ENCODE measurements at regions not wholly inside any gene's neighbourhood (a gene's known extent, or its start where the extent isn't known, plus 50 kb on each side); places are given as distances from the start of the nearest gene placed in this dataset.
A peak's percentile ranks its signal among the peaks of the same experiment; 100 is the strongest.

DNA sequence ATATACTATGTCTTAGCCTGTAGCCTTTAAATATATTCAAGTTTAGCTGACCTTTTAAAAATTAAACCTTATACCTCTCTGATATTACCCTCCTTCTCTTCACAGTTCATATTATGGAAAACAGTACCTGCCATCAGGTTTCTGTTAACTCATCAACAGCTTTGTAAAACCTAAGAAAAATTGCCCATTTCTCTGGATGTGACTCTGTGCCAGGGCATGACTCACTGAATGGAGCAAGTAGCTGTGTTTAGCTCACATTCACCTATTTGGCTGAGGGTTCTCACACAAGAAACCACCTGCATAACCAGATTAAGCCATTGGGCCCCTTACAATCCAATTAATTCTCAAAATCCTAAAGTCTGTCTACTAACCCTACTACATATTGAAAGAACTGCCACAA, 678.8 kb upstream of the MARCKS start:
- peaks cover 0 to 11% of the 10 kb centered on the region in 2 experiments; a peak in 3 of 4 replicates for H3K4me1 ChIP-seq (ENCODE audit: control insufficient read depth in 1 of 2, insufficient read depth in 2 of 2, low read depth in 1 of 2, low read length in 1 of 2)
- ChIA-PET POLR2A (no interaction called here), CTCF (interaction anchor here (0.7 kb wide), 1 partner anchor 12 kb away, joined by 3 read pairs; no protein-coding TSS in a partner anchor)
- TF ChIP-seq, protein P1, sequence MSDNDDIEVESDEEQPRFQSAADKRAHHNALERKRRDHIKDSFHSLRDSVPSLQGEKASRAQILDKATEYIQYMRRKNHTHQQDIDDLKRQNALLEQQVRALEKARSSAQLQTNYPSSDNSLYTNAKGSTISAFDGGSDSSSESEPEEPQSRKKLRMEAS (IDR thresholded peaks at IDR 0.05; ENCODE audit: low read depth) = no peak
- no peak for TF ChIP-seq TEAD4 (IDR thresholded peaks at IDR 0.05; ENCODE audit: borderline replicate concordance, insufficient read depth)
- TF ChIP-seq FOSL2 (IDR thresholded peaks at IDR 0.05; ENCODE audit: borderline replicate concordance, low read depth) = peak; percentile 58; the same call in 1 of the 2 replicates
- TF ChIP-seq, protein P2, sequence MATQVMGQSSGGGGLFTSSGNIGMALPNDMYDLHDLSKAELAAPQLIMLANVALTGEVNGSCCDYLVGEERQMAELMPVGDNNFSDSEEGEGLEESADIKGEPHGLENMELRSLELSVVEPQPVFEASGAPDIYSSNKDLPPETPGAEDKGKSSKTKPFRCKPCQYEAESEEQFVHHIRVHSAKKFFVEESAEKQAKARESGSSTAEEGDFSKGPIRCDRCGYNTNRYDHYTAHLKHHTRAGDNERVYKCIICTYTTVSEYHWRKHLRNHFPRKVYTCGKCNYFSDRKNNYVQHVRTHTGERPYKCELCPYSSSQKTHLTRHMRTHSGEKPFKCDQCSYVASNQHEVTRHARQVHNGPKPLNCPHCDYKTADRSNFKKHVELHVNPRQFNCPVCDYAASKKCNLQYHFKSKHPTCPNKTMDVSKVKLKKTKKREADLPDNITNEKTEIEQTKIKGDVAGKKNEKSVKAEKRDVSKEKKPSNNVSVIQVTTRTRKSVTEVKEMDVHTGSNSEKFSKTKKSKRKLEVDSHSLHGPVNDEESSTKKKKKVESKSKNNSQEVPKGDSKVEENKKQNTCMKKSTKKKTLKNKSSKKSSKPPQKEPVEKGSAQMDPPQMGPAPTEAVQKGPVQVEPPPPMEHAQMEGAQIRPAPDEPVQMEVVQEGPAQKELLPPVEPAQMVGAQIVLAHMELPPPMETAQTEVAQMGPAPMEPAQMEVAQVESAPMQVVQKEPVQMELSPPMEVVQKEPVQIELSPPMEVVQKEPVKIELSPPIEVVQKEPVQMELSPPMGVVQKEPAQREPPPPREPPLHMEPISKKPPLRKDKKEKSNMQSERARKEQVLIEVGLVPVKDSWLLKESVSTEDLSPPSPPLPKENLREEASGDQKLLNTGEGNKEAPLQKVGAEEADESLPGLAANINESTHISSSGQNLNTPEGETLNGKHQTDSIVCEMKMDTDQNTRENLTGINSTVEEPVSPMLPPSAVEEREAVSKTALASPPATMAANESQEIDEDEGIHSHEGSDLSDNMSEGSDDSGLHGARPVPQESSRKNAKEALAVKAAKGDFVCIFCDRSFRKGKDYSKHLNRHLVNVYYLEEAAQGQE (IDR thresholded peaks at IDR 0.05; ENCODE audit: low read depth, low read length) = no peak
- no peak for TF ChIP-seq FOXM1 (IDR thresholded peaks at IDR 0.05; ENCODE audit: low read depth)
- no peak for TF ChIP-seq MXI1 (IDR thresholded peaks at IDR 0.05; ENCODE audit: low read depth, low read length)
- no peak for TF ChIP-seq RXRA (IDR thresholded peaks at IDR 0.05; ENCODE audit: borderline replicate concordance, low read depth)
- TF ChIP-seq, protein P3, sequence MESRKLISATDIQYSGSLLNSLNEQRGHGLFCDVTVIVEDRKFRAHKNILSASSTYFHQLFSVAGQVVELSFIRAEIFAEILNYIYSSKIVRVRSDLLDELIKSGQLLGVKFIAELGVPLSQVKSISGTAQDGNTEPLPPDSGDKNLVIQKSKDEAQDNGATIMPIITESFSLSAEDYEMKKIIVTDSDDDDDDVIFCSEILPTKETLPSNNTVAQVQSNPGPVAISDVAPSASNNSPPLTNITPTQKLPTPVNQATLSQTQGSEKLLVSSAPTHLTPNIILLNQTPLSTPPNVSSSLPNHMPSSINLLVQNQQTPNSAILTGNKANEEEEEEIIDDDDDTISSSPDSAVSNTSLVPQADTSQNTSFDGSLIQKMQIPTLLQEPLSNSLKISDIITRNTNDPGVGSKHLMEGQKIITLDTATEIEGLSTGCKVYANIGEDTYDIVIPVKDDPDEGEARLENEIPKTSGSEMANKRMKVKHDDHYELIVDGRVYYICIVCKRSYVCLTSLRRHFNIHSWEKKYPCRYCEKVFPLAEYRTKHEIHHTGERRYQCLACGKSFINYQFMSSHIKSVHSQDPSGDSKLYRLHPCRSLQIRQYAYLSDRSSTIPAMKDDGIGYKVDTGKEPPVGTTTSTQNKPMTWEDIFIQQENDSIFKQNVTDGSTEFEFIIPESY (IDR thresholded peaks at IDR 0.05; ENCODE audit: borderline replicate concordance, low read depth) = no peak
- no peak for TF ChIP-seq POLR2AphosphoS5 (IDR thresholded peaks at IDR 0.05; ENCODE audit: low read depth, low read length)
- TF ChIP-seq MEF2A (IDR thresholded peaks at IDR 0.05; ENCODE audit: borderline replicate concordance, low read depth) = no peak
- peak; percentile 56 for TF ChIP-seq TCF12 (IDR thresholded peaks at IDR 0.05)
- no peak for TF ChIP-seq GABPA (IDR thresholded peaks at IDR 0.05; ENCODE audit: low read depth)
- TF ChIP-seq RAD21 (IDR thresholded peaks at IDR 0.05; ENCODE audit: low read length) = no peak
- no peak for TF ChIP-seq FOXJ3 (CRISPR knock-in tag; IDR thresholded peaks at IDR 0.05)
- peak; percentile 40; the same call in 1 of the 2 replicates for TF ChIP-seq JUND (IDR thresholded peaks at IDR 0.05)
- TF ChIP-seq, protein P4, sequence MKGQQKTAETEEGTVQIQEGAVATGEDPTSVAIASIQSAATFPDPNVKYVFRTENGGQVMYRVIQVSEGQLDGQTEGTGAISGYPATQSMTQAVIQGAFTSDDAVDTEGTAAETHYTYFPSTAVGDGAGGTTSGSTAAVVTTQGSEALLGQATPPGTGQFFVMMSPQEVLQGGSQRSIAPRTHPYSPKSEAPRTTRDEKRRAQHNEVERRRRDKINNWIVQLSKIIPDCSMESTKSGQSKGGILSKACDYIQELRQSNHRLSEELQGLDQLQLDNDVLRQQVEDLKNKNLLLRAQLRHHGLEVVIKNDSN (IDR thresholded peaks at IDR 0.05; ENCODE audit: borderline replicate concordance, low read depth) = no peak
- TF ChIP-seq YY1 (IDR thresholded peaks at IDR 0.05; ENCODE audit: low read depth) = no peak
- TF ChIP-seq NFIC (IDR thresholded peaks at IDR 0.05; ENCODE audit: borderline replicate concordance) = peak; percentile 72
- TF ChIP-seq TAF1 (IDR thresholded peaks at IDR 0.05; ENCODE audit: borderline replicate concordance, low read depth, low read length) = no peak
- TF ChIP-seq, protein P5, sequence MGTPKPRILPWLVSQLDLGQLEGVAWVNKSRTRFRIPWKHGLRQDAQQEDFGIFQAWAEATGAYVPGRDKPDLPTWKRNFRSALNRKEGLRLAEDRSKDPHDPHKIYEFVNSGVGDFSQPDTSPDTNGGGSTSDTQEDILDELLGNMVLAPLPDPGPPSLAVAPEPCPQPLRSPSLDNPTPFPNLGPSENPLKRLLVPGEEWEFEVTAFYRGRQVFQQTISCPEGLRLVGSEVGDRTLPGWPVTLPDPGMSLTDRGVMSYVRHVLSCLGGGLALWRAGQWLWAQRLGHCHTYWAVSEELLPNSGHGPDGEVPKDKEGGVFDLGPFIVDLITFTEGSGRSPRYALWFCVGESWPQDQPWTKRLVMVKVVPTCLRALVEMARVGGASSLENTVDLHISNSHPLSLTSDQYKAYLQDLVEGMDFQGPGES (IDR thresholded peaks at IDR 0.05; ENCODE audit: low read depth, low read length) = no peak
- TF ChIP-seq GATA2 (CRISPR knock-in tag; IDR thresholded peaks at IDR 0.05) = no peak
- TF ChIP-seq RCOR1 (IDR thresholded peaks at IDR 0.05; ENCODE audit: low read length) = no peak
- TF ChIP-seq EP300 (IDR thresholded peaks at IDR 0.05; ENCODE audit: borderline replicate concordance in 1 of 2, low read depth in 1 of 2, low read length in 1 of 2) = peak in 1 of 2 experiments; percentile 15; a peak in 1 of 4 replicates
- no peak for TF ChIP-seq SMC3 (IDR thresholded peaks at IDR 0.05; ENCODE audit: low read depth, low read length)
- TF ChIP-seq CHD2 (IDR thresholded peaks at IDR 0.05; ENCODE audit: low read length, partially characterized antibody) = no peak
- TF ChIP-seq, protein P6, sequence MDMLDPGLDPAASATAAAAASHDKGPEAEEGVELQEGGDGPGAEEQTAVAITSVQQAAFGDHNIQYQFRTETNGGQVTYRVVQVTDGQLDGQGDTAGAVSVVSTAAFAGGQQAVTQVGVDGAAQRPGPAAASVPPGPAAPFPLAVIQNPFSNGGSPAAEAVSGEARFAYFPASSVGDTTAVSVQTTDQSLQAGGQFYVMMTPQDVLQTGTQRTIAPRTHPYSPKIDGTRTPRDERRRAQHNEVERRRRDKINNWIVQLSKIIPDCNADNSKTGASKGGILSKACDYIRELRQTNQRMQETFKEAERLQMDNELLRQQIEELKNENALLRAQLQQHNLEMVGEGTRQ (IDR thresholded peaks at IDR 0.05; ENCODE audit: borderline replicate concordance, low read depth, low read length) = no peak
- TF ChIP-seq EZH2phosphoT487 (IDR thresholded peaks at IDR 0.05; ENCODE audit: borderline replicate concordance, low read depth) = no peak
- TF ChIP-seq RFX5 (IDR thresholded peaks at IDR 0.05; ENCODE audit: low read length) = no peak

More for the DNA sequence above, 678.8 kb upstream of the MARCKS start:
- Histone ChIP-seq H3K9me3 (no peaks in the 10 kb centered on the region), H3K9me2 (no peaks in the 10 kb centered on the region), H3K36me3 (replicated peaks in 1 of 2; ENCODE audit: control insufficient read depth in 1 of 2, insufficient read depth in 2 of 2, low read length in 1 of 2) (no peaks in the 10 kb centered on the region), H3K4me2 (no peak overlapping the region), H3K9ac (no peak overlapping the region), H3K79me2 (ENCODE audit: insufficient read depth) (no peaks in the 10 kb centered on the region), H3K27ac (ENCODE audit: low read depth in 2 of 2, low read length in 1 of 2) (no peak overlapping the region), H3K4me3 (ENCODE audit: low read depth in 2 of 2, low read length in 1 of 2) (no peak overlapping the region), H4K20me1 (ENCODE audit: insufficient read depth) (no peaks in the 10 kb centered on the region), H2AFZ (ENCODE audit: low read depth) (no peak overlapping the region), H3K27me3 (ENCODE audit: insufficient read depth) (no peaks in the 10 kb centered on the region), H3F3A (replicated peaks; ENCODE audit: insufficient read depth) (peaks cover 24% of the 10 kb centered on the region)
- no peak for DNase-seq

Data from SK-N-SH (cell line).